IMR-90 (cell line): ENCODE measurements at regions not wholly inside any gene's neighbourhood (a gene's known extent, or its start where the extent isn't known, plus 50 kb on each side); places are given as distances from the start of the nearest gene placed in this dataset.

ENCODE experiments used
- ATAC-seq: fragments of 200-7000 bp; cut with Tn5 transposase; 2 replicates; pipeline ENCODE4 v1.9.1; 2020; ENCODE audit warnings: low read depth, mild to moderate bottlenecking, moderate library complexity
- BruUV-seq: library from RNA; stranded (reverse); fragments of 400-500 nt; replicated peaks from 2 replicates; lab custom pipeline; 2021; lab: Mats Ljungman, UMichigan
- CTCF ChIA-PET: fragments of 300-600 bp; formaldehyde crosslinking; extraction: SDS; loops from one replicate; lab custom pipeline; 2021; ENCODE audit warnings: antibody characterized with exemption; lab: Yijun Ruan, JAX
- POLR2A ChIA-PET: fragments of 300-600 bp; sonication (Branson Sonifier 250); formaldehyde crosslinking; loops from one replicate; lab custom pipeline; 2022; ENCODE audit warnings: antibody characterized with exemption; ENCODE audit not compliant: unreplicated experiment; lab: Charles Lee
- DNase-seq: peaks from one replicate; pipeline ENCODE4 v3.0.0; 2013
- H2AFZ ChIP-seq: replicated peaks from 2 replicates; pipeline ENCODE3; 2013; ENCODE audit warnings: low read length, mild to moderate bottlenecking; ENCODE audit not compliant: poor library complexity
- H2AK5ac ChIP-seq: 2 replicates; pipeline ENCODE4 v1.6.1; 2013; ENCODE audit warnings: low read depth, low read length, inconsistent platforms
- H2AK9ac ChIP-seq: replicated peaks from 2 replicates; pipeline ENCODE3; 2013; ENCODE audit warnings: mild to moderate bottlenecking, low read depth, low read length, moderate library complexity; ENCODE audit not compliant: poor library complexity
- H2BK120ac ChIP-seq: 2 replicates; pipeline ENCODE4 v1.6.1; 2013; ENCODE audit warnings: low read depth, low read length, inconsistent platforms
- H2BK15ac ChIP-seq: 3 replicates; pipeline ENCODE4 v1.6.1; 2013; ENCODE audit warnings: low read depth, low read length, inconsistent platforms
- H2BK20ac ChIP-seq: 2 replicates; pipeline ENCODE4 v1.6.1; 2013; ENCODE audit warnings: low read depth, mild to moderate bottlenecking, inconsistent platforms, low read length, moderate library complexity
- H2BK5ac ChIP-seq: 2 replicates; pipeline ENCODE4 v1.6.1; 2013; ENCODE audit warnings: mild to moderate bottlenecking, low read depth, low read length, inconsistent platforms; ENCODE audit not compliant: poor library complexity, severe bottlenecking
- H3K14ac ChIP-seq: replicated peaks from 2 replicates; pipeline ENCODE4 v1.6.1; 2013; ENCODE audit warnings: low read depth, low read length, inconsistent platforms
- H3K18ac ChIP-seq: 2 replicates; pipeline ENCODE4 v1.6.1; 2013; ENCODE audit warnings: low read depth, low read length, control low read depth
- H3K23ac ChIP-seq: 2 replicates; pipeline ENCODE4 v1.6.1; 2013; ENCODE audit warnings: low read depth, low read length, inconsistent platforms
- H3K27ac ChIP-seq: 2 replicates; pipeline ENCODE4 v1.5.1; 2013; ENCODE audit warnings: mild to moderate bottlenecking, control low read depth, low read length; ENCODE audit not compliant: insufficient read depth
- H3K27me3 ChIP-seq: 2 replicates; pipeline ENCODE4 v1.6.1; 2013; ENCODE audit warnings: low read length; ENCODE audit not compliant: control insufficient read depth, insufficient read depth
- H3K36me3 ChIP-seq: 2 replicates; pipeline ENCODE4 v1.6.1; 2013; ENCODE audit warnings: low read length, mixed read lengths; ENCODE audit not compliant: control insufficient read depth, insufficient read depth
- H3K4ac ChIP-seq: 2 replicates; pipeline ENCODE4 v1.6.1; 2013; ENCODE audit warnings: low read depth, low read length, inconsistent platforms
- H3K4me1 ChIP-seq: 2 replicates; pipeline ENCODE4 v1.6.1; 2013; ENCODE audit warnings: low read length, mixed read lengths; ENCODE audit not compliant: control insufficient read depth, insufficient read depth
- H3K4me2 ChIP-seq: 2 replicates; pipeline ENCODE4 v1.6.1; 2013; ENCODE audit warnings: low read depth, mild to moderate bottlenecking, control low read depth, low read length, moderate library complexity
- H3K4me3 ChIP-seq: 2 replicates; pipeline ENCODE4 v1.5.1; 2013; ENCODE audit warnings: low read depth, mild to moderate bottlenecking, control low read depth, low read length, moderate library complexity; ENCODE audit not compliant: insufficient read depth
- H3K56ac ChIP-seq: 2 replicates; pipeline ENCODE4 v1.6.1; 2013; ENCODE audit warnings: low read length, inconsistent platforms; ENCODE audit not compliant: insufficient read depth; ENCODE audit errors: extremely low read depth
- H3K79me1 ChIP-seq, 2 experiments: 2 replicates each; pipeline ENCODE4 v1.6.1; 2013; ENCODE audit warnings: low read length in 2 of 2, inconsistent platforms in 1 of 2, low read depth in 1 of 2
- H3K9ac ChIP-seq: 2 replicates; pipeline ENCODE4 v1.6.1; 2013; ENCODE audit warnings: low read depth, low read length, control low read depth
- H3K9me1 ChIP-seq: 2 replicates; pipeline ENCODE4 v1.6.1; 2013; ENCODE audit warnings: low read length, inconsistent platforms; ENCODE audit not compliant: insufficient read depth
- H3K9me3 ChIP-seq: 2 replicates; pipeline ENCODE4 v1.6.1; 2013; ENCODE audit warnings: low read length; ENCODE audit not compliant: control insufficient read depth, insufficient read depth
- H4K20me1 ChIP-seq: 2 replicates; pipeline ENCODE4 v1.6.1; 2013; ENCODE audit warnings: low read length, inconsistent platforms; ENCODE audit not compliant: insufficient read depth
- H4K5ac ChIP-seq: 2 replicates; pipeline ENCODE4 v1.6.1; 2013; ENCODE audit warnings: mild to moderate bottlenecking, low read depth, low read length, control low read depth
- H4K8ac ChIP-seq, 2 experiments: 2 replicates each; pipeline ENCODE4 v1.6.1; 2013; ENCODE audit warnings: low read depth in 2 of 2, low read length in 2 of 2, control low read depth in 1 of 2, inconsistent platforms in 1 of 2
- H4K91ac ChIP-seq: 2 replicates; pipeline ENCODE4 v1.6.1; 2013; ENCODE audit warnings: low read depth, low read length, inconsistent platforms; ENCODE audit not compliant: insufficient read depth
- CHD1 ChIP-seq: IDR thresholded peaks from 2 replicates; pipeline ENCODE4 v1.6.1; 2012; ENCODE audit warnings: low read depth, low read length, improper control_type of control experiment
- MAFK ChIP-seq: IDR thresholded peaks from 2 replicates; pipeline ENCODE4 v1.6.1; 2012; ENCODE audit warnings: low read depth, low read length, improper control_type of control experiment
- WGBS, 2 experiments: methylation state at CpG; one replicate each; pipeline versions ENCODE4 v1.1.5 to v1.1.7; 2013; ENCODE audit warnings: missing lambda C conversion rate in 2 of 2; ENCODE audit not compliant: insufficient read length in 1 of 2; ENCODE audit errors: extremely low coverage in 2 of 2; 5-methylcytosine and 5-hydroxymethylcytosine counted together
- dilution Hi-C: fragments of 300-500 bp; cut with HindIII; formaldehyde crosslinking; loops from one replicate; pipeline ENCODE4 v1.14.3; 2018; ENCODE audit warnings: low sequenced_read_pairs; ENCODE audit not compliant: unreplicated experiment
- in situ Hi-C: fragments of 300-500 bp; cut with MboI; formaldehyde crosslinking; loops from 3 replicates; pipeline ENCODE4 v1.14.3; 2019; ENCODE audit warnings: low sequenced_read_pairs, inconsistent platforms, mixed read lengths
- intact Hi-C: fragments of 100-400 bp; cut with micrococcal nuclease; formaldehyde crosslinking; loops from 2 replicates; pipeline ENCODE4 v1.10.0; 2022

DNA sequence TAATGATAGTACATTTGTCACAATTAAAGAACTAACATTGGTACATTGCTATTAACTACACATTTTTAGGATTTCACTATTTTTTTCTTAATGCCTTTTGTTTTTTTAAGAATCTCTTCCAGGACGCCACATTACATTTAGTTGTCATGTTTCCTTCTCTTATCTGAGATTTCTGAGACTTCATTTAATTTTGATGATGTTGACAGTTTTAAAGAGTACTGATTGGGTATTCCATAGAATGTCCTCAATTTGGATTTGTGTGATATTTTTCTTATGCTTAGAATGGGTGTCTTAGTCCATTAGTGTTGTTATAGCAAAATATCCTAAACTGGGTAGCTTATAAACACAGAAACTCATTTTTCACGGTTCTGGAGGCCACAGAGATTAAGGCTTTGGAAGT, 1095.5 kb upstream of the LCORL start:
- Histone ChIP-seq H4K5ac (no peak overlapping the region), H3K36me3 (no peaks in the 10 kb centered on the region), H3K9ac (no peak overlapping the region), H2BK5ac (no peak overlapping the region), H3K9me3 (no peaks in the 10 kb centered on the region), H3K18ac (no peak overlapping the region), H2AK9ac (no peak overlapping the region), H2BK15ac (no peak overlapping the region), H2BK120ac (no peak overlapping the region), H3K79me1 (no peaks in the 10 kb centered on the region), H4K91ac (no peak overlapping the region), H4K8ac (no peak overlapping the region), H2AK5ac (no peak overlapping the region), H3K27ac (no peak overlapping the region), H3K9me1 (no peaks in the 10 kb centered on the region), H3K4me3 (no peak overlapping the region), H3K4ac (no peak overlapping the region), H3K4me2 (no peak overlapping the region), H2BK20ac (no peak overlapping the region), H3K4me1 (no peaks in the 10 kb centered on the region), H4K20me1 (no peaks in the 10 kb centered on the region), H2AFZ (no peak overlapping the region), H3K23ac (no peak overlapping the region), H3K27me3 (no peaks in the 10 kb centered on the region), H3K14ac (no peak overlapping the region), H3K56ac (no peak overlapping the region)
- dilution Hi-C loops, result no loop called here
- in situ Hi-C loops, result no loop called here
- ChIA-PET POLR2A (no interaction called here), CTCF (no interaction called here)
- DNase-seq, result no peak
- TF ChIP-seq CHD1, result no peak
- TF ChIP-seq MAFK, result peak; percentile 59
- BruUV-seq, result no TSS peak
- intact Hi-C loops, result no loop called here
- no peak for ATAC-seq
- WGBS, 2 experiments, result no CpG with 5 or more reads among the region's 2 CpGs
